Esophagus muscularis mucosa (tissue), 4 donors: ENCODE measurements at regions not wholly inside any gene's neighbourhood (a gene's known extent, or its start where the extent isn't known, plus 50 kb on each side); places are given as distances from the start of the nearest gene placed in this dataset.

Experiments
- DNase-seq: peaks from one replicate; pipeline ENCODE4 v3.0.0-alpha.2; 2017; ENCODE audit errors: extremely low spot score
- H3K27ac ChIP-seq, 4 donors: fragments of 200-600 bp; sonication (generic); replicated peaks in 1 of 4; 1 replicate in 3 of 4; 2 replicates in 1 of 4; pipeline ENCODE4 v1.5.1; 2016 to 2019; ENCODE audit warnings: mild to moderate bottlenecking in 1 of 4
- H3K27me3 ChIP-seq, 4 donors: fragments of 200-600 bp; sonication (generic); one replicate each; pipeline versions ENCODE4 v1.5.1 to v1.6.0; 2016 to 2019
- H3K36me3 ChIP-seq, 4 donors: fragments of 200-600 bp; sonication (generic); one replicate each; pipeline ENCODE4 v1.5.1; 2016 to 2019
- H3K4me1 ChIP-seq, 4 donors: fragments of 200-600 bp; sonication (generic); one replicate each; pipeline ENCODE4 v1.5.1; 2016 to 2019
- H3K4me3 ChIP-seq, 4 donors: fragments of 200-600 bp; sonication (generic); 1 replicate in 2 of 4; 2 replicates in 2 of 4; pipeline ENCODE4 v1.5.1; 2016 to 2019; ENCODE audit warnings: mild to moderate bottlenecking in 4 of 4, moderate library complexity in 1 of 4
- H3K9me3 ChIP-seq, 4 donors: fragments of 200-600 bp; sonication (generic); 1 replicate in 3 of 4; 2 replicates in 1 of 4; pipeline ENCODE4 v1.5.1; 2016 to 2019
- CTCF ChIP-seq, 3 experiments: fragments of 200-600 bp in 2 of 3; fragments of 450-650 bp in 1 of 3; sonication (generic) in 2 of 3; IDR thresholded peaks; one replicate each; pipeline ENCODE4 v1.5.1; 2017 to 2019; ENCODE audit warnings: antibody characterized with exemption in 3 of 3, mild to moderate bottlenecking in 2 of 3, moderate library complexity in 1 of 3
- EP300 ChIP-seq: sonication (generic); formaldehyde crosslinking; IDR thresholded peaks from one replicate; pipeline ENCODE4 v1.6.1; 2017; ENCODE audit warnings: antibody characterized with exemption
- POLR2A ChIP-seq: fragments of 450-650 bp; IDR thresholded peaks from one replicate; pipeline ENCODE4 v1.6.1; 2017; ENCODE audit warnings: antibody characterized with exemption, moderate library complexity, mild to moderate bottlenecking, low read depth
- POLR2AphosphoS5 ChIP-seq, 2 donors: sonication (generic); formaldehyde crosslinking; IDR thresholded peaks; one replicate each; pipeline ENCODE4 v1.6.1; 2017; ENCODE audit warnings: antibody characterized with exemption in 2 of 2
- whole genome bisulfite sequencing: methylation state at CpG from one replicate; pipeline ENCODE4 v1.1.5; 2018; 5-methylcytosine and 5-hydroxymethylcytosine counted together
- intact Hi-C: fragments of 100-400 bp; cut with DNase I; formaldehyde crosslinking; loops from one replicate; pipeline ENCODE4 v1.15.1; 2023

- H3K9me3 ChIP-seq: no peaks in the 10 kb centered on the region
- no peaks in the 10 kb centered on the region for H3K27me3 ChIP-seq
- no peak overlapping the region for H3K27ac ChIP-seq
- DNase-seq: no peak
- intact Hi-C loops: no loop called here
- H3K4me1 ChIP-seq: no peaks in the 10 kb centered on the region
- 27% methylated on average over 1 of the region's 1 CpG for WGBS
- H3K4me3 ChIP-seq: no peak overlapping the region
- no peak for TF ChIP-seq CTCF (IDR thresholded peaks at IDR 0.05)
- TF ChIP-seq POLR2A: no peak
- TF ChIP-seq EP300: no peak
- no peak for TF ChIP-seq POLR2AphosphoS5 (IDR thresholded peaks at IDR 0.05)
- no peaks in the 10 kb centered on the region for H3K36me3 ChIP-seq
Measured at GRCh38 chr6:88349511-88349910, 183.4 kb upstream of the CNR1 start.

- H3K36me3 ChIP-seq: no peaks in the 10 kb centered on the region
- no peak overlapping the region for H3K27ac ChIP-seq
- 82% methylated on average over 3 of the region's 3 CpGs for WGBS
- no peaks in the 10 kb centered on the region for H3K27me3 ChIP-seq
- no peaks in the 10 kb centered on the region for H3K9me3 ChIP-seq
- H3K4me3 ChIP-seq: no peak overlapping the region
- no peaks in the 10 kb centered on the region for H3K4me1 ChIP-seq
- no peak for DNase-seq
- TF ChIP-seq POLR2AphosphoS5 (IDR thresholded peaks at IDR 0.05): no peak
- no peak for TF ChIP-seq CTCF (IDR thresholded peaks at IDR 0.05)
- no peak for TF ChIP-seq EP300
- intact Hi-C loops: no loop called here
Measured at GRCh38 chr6:88342336-88342735, 176.2 kb upstream of the CNR1 start.

- Histone ChIP-seq H3K9me3 (no peaks in the 10 kb centered on the region), H3K27me3 (no peaks in the 10 kb centered on the region), H3K4me3 (no peak overlapping the region), H3K4me1 (no peaks in the 10 kb centered on the region), H3K27ac (no peak overlapping the region), H3K36me3 (no peaks in the 10 kb centered on the region)
- intact Hi-C loops: no loop called here
- WGBS: 66% methylated on average over 2 of the region's 2 CpGs
- DNase-seq: no peak
- no peak for TF ChIP-seq POLR2AphosphoS5 (IDR thresholded peaks at IDR 0.05)
- TF ChIP-seq EP300: no peak
- TF ChIP-seq CTCF (IDR thresholded peaks at IDR 0.05): no peak
- TF ChIP-seq POLR2A: no peak
Measured at GRCh38 chr6:88339761-88340160, 173.6 kb upstream of the CNR1 start.

GRCh38 chr6:88321306-88321705, 155.2 kb upstream of the CNR1 start:
- no peak for DNase-seq
- Histone ChIP-seq H3K4me3 (no peak overlapping the region), H3K27me3 (no peaks in the 10 kb centered on the region), H3K9me3 (no peaks in the 10 kb centered on the region), H3K36me3 (no peaks in the 10 kb centered on the region), H3K27ac (no peak overlapping the region), H3K4me1 (no peaks in the 10 kb centered on the region)
- 81% methylated on average over 1 of the region's 1 CpG for WGBS
- TF ChIP-seq CTCF (IDR thresholded peaks at IDR 0.05): no peak
- no peak for TF ChIP-seq POLR2A
- no peak for TF ChIP-seq POLR2AphosphoS5 (IDR thresholded peaks at IDR 0.05)
- no peak for TF ChIP-seq EP300
- intact Hi-C loops: no loop called here

DNA sequence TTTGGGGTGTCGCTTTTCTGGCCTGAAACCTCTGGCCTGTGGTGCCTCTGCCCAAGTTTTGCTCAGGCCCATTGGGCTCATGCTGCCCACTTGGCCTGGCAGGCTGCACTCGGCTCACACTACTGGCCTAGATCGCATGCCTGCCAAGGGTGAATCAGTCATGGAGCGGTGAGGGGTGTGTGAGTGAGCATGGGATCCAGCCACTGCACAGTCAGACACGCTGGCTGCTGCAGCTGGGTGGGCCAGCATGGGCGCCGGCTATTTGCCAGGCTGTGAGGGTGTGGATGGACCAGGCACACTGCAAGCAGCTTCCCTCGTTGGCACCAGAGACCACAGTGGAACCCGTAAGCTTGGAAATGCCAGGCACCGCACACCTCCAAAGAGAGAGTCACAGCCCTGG, 145.4 kb upstream of the CNR1 start:
- Histone ChIP-seq H3K9me3 (no peaks in the 10 kb centered on the region), H3K4me1 (no peaks in the 10 kb centered on the region), H3K27me3 (no peaks in the 10 kb centered on the region), H3K27ac (no peak overlapping the region), H3K4me3 (no peak overlapping the region), H3K36me3 (no peaks in the 10 kb centered on the region)
- DNase-seq: no peak
- intact Hi-C loops: no loop called here
- TF ChIP-seq POLR2A (no peak), EP300 (no peak), CTCF (IDR thresholded peaks at IDR 0.05) (no peak)
- WGBS: 92% methylated on average over 9 of the region's 10 CpGs
